ENCODE measurements at regions not wholly inside any gene's neighbourhood (a gene's known extent, or its start where the extent isn't known, plus 50 kb on each side); places are given as distances from the start of the nearest gene placed in this dataset.

DNA sequence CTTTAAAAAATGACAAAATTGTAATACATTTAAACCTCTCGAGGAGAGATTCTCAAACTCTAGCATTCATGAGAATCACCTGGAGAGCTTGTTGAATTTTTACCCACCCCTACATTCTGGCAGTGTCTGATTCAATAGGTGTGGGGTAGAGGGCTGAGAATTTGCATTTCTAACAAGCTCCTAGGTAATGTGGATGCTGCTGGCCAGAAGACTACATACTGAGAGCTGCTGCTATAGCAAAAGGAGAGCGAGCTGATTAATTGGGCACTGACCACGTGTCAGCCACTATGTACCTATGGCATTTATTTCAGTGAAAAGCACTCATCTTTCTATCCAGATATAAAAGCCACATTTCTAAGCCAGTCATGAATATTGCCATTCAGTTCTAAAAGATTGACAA, 169.0 kb upstream of the NRSN1 start:
- CTCF ChIA-PET, result no interaction called here
- POLR2A ChIA-PET, result no interaction called here
- Mint-ChIP-seq H3K4me3 (no peak overlapping the region), H3K36me3 (no peaks in the 10 kb centered on the region), H3K27ac (no peak overlapping the region), H3K9me3 (no peaks in the 10 kb centered on the region), H3K27me3 (ENCODE audit: low read depth) (no peaks in the 10 kb centered on the region), H3K4me1 (peaks cover 22% of the 10 kb centered on the region)
- DNase-seq (ENCODE audit: low spot score) (no peak), ATAC-seq (peak; percentile 86)
- no peak for TF ChIP-seq TP53 (CRISPR knock-in tag; IDR thresholded peaks at IDR 0.05)
- TF ChIP-seq, protein P1, sequence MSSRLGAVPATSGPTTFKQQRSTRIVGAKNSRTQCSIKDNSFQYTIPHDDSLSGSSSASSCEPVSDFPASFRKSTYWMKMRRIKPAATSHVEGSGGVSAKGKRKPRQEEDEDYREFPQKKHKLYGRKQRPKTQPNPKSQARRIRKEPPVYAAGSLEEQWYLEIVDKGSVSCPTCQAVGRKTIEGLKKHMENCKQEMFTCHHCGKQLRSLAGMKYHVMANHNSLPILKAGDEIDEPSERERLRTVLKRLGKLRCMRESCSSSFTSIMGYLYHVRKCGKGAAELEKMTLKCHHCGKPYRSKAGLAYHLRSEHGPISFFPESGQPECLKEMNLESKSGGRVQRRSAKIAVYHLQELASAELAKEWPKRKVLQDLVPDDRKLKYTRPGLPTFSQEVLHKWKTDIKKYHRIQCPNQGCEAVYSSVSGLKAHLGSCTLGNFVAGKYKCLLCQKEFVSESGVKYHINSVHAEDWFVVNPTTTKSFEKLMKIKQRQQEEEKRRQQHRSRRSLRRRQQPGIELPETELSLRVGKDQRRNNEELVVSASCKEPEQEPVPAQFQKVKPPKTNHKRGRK (CRISPR knock-in tag; IDR thresholded peaks at IDR 0.05; ENCODE audit: borderline replicate concordance), result no peak
- TF ChIP-seq, protein P2, sequence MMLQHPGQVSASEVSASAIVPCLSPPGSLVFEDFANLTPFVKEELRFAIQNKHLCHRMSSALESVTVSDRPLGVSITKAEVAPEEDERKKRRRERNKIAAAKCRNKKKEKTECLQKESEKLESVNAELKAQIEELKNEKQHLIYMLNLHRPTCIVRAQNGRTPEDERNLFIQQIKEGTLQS (CRISPR knock-in tag; conservative IDR thresholded peaks at IDR 0.05), result no peak
- TF ChIP-seq SP1 (CRISPR knock-in tag; conservative IDR thresholded peaks at IDR 0.05), result no peak
- TF ChIP-seq, protein P3, sequence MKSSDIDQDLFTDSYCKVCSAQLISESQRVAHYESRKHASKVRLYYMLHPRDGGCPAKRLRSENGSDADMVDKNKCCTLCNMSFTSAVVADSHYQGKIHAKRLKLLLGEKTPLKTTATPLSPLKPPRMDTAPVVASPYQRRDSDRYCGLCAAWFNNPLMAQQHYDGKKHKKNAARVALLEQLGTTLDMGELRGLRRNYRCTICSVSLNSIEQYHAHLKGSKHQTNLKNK (CRISPR knock-in tag; IDR thresholded peaks at IDR 0.05), result no peak
- TF ChIP-seq, protein P4, sequence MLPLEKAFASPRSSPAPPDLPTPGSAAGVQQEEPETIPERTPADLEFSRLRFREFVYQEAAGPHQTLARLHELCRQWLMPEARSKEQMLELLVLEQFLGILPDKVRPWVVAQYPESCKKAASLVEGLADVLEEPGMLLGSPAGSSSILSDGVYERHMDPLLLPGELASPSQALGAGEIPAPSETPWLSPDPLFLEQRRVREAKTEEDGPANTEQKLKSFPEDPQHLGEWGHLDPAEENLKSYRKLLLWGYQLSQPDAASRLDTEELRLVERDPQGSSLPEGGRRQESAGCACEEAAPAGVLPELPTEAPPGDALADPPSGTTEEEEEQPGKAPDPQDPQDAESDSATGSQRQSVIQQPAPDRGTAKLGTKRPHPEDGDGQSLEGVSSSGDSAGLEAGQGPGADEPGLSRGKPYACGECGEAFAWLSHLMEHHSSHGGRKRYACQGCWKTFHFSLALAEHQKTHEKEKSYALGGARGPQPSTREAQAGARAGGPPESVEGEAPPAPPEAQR (CRISPR knock-in tag; IDR thresholded peaks at IDR 0.05), result no peak
- TF ChIP-seq CBFB (CRISPR knock-in tag; IDR thresholded peaks at IDR 0.05; ENCODE audit: low read depth), result no peak
- TF ChIP-seq, protein P5, sequence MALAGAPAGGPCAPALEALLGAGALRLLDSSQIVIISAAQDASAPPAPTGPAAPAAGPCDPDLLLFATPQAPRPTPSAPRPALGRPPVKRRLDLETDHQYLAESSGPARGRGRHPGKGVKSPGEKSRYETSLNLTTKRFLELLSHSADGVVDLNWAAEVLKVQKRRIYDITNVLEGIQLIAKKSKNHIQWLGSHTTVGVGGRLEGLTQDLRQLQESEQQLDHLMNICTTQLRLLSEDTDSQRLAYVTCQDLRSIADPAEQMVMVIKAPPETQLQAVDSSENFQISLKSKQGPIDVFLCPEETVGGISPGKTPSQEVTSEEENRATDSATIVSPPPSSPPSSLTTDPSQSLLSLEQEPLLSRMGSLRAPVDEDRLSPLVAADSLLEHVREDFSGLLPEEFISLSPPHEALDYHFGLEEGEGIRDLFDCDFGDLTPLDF (CRISPR knock-in tag; IDR thresholded peaks at IDR 0.05), result no peak

DNA sequence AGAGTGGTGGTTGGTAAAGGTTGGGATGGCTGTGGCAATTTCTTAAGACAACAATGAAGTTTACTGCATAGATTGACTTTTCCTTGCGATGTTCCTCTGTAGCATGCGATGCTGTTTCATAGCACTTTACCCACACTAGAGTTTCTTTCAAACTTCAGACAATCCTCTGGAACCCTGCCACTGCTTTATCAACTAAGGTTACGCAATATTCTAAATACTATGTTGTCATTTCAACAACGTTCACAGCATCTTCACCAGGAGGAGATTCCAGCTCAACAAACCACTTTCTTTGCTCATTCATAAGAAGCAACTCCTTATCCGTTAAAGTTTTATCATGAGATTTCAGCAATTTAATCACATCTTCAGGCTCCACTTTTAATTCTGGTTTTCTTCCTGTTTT, 161.2 kb upstream of the NRSN1 start:
- H3K27me3 Mint-ChIP-seq (ENCODE audit: low read depth), result no peaks in the 10 kb centered on the region
- no peak for DNase-seq (ENCODE audit: low spot score)
- H3K9me3 Mint-ChIP-seq, result no peaks in the 10 kb centered on the region
- POLR2A ChIA-PET, result no interaction called here
- peaks cover 3% of the 10 kb centered on the region for H3K4me1 Mint-ChIP-seq
- no peaks in the 10 kb centered on the region for H3K36me3 Mint-ChIP-seq
- TF ChIP-seq PRRX2 (CRISPR knock-in tag; IDR thresholded peaks at IDR 0.05) (no peak), TP53 (CRISPR knock-in tag; IDR thresholded peaks at IDR 0.05) (no peak), ZNF317 (CRISPR knock-in tag; IDR thresholded peaks at IDR 0.05; ENCODE audit: borderline replicate concordance, low read depth) (no peak), ZNF416 (CRISPR knock-in tag; IDR thresholded peaks at IDR 0.05) (no peak), FOXK1 (CRISPR knock-in tag; IDR thresholded peaks at IDR 0.05) (no peak)
- H3K4me3 Mint-ChIP-seq, result no peak overlapping the region
- H3K27ac Mint-ChIP-seq, result no peak overlapping the region
- no peak for ATAC-seq
- CTCF ChIA-PET, result no interaction called here

DNA sequence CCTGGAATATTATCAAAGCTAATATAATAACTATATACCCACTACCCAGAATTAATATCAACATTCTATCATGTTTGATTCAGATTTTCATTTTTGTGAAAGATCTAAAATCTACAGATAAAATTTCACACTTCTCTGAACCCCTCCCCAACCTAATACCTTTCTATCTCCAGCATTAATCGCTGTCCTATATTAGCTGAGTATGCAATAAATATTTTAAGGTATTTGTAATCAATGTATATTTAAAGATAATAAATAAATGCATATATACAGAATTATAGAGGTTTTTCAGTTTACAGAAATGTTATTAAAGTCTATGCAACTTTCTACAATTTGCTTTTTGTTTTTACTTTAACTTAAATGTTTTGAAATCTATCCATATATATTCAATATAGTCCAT, 156.7 kb upstream of the NRSN1 start:
- H3K27ac Mint-ChIP-seq, result no peak overlapping the region
- H3K4me3 Mint-ChIP-seq, result no peak overlapping the region
- no peak for TF ChIP-seq TCF7 (CRISPR knock-in tag; IDR thresholded peaks at IDR 0.05; ENCODE audit: low read depth)
- no peak for TF ChIP-seq MXD4 (CRISPR knock-in tag; IDR thresholded peaks at IDR 0.05; ENCODE audit: borderline replicate concordance)
- TF ChIP-seq, protein P5 (CRISPR knock-in tag; IDR thresholded peaks at IDR 0.05), result no peak
- TF ChIP-seq, protein P6, sequence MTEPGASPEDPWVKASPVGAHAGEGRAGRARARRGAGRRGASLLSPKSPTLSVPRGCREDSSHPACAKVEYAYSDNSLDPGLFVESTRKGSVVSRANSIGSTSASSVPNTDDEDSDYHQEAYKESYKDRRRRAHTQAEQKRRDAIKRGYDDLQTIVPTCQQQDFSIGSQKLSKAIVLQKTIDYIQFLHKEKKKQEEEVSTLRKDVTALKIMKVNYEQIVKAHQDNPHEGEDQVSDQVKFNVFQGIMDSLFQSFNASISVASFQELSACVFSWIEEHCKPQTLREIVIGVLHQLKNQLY (CRISPR knock-in tag; IDR thresholded peaks at IDR 0.05), result no peak
- TF ChIP-seq NFATC4 (CRISPR knock-in tag; IDR thresholded peaks at IDR 0.05), result no peak
- TF ChIP-seq, protein P2 (CRISPR knock-in tag; conservative IDR thresholded peaks at IDR 0.05), result no peak
- H3K36me3 Mint-ChIP-seq, result no peaks in the 10 kb centered on the region
- ChIA-PET CTCF (no interaction called here), POLR2A (no interaction called here)
- no peaks in the 10 kb centered on the region for H3K4me1 Mint-ChIP-seq
- H3K27me3 Mint-ChIP-seq (ENCODE audit: low read depth), result no peaks in the 10 kb centered on the region; the same call in 1 of the 2 replicates
- peaks cover 12% of the 10 kb centered on the region; the same call in 1 of the 2 replicates for H3K9me3 Mint-ChIP-seq
- ATAC-seq (no peak), DNase-seq (ENCODE audit: low spot score) (no peak)
